ENCODE measurements at regions not wholly inside any gene's neighbourhood (a gene's known extent, or its start where the extent isn't known, plus 50 kb on each side); places are given as distances from the start of the nearest gene placed in this dataset.

DNA sequence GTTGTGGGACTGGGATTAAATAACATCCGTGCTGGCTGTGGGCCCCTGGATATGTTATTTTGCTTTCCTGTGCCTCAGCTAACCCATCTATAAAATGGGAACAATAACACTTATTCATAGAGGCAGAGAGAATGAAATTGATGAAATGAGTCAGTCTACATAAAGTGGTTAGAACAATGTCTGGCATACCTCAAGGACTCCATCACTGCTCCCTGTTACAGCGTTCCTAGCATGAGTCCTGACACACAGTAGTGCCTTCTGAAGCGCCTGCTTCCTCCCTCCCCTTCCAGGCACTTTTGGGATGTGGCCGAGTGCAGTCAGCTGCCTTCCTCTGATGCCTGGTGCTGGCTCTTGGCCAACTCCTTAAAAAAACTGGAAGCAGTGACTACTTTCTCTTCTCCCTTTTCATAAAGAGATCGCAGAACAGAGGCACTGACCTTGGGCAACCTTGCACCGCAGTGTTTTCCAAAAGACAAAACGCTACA, 108.4 kb upstream of the ZMIZ1 start:
- no peak for DNase-seq

DNA sequence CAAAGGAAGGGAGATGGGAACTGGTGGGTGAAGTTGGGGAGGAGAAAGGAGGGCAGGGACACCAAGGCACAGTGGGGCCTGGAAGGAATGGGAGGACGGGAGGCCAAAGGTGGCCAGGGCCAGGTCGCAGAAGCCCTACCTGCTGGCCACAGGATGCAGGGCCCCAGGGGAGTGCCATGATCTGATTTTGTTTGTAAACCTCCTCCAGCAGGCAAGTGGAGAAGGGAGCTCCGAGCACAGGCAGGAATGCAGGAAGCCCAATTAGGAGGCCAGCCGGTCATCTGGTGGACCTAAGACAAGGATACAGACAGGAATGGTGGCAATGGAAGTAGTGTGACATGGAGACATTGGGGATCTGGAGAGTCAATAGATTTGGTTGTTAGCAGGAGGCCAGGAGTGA, 107.0 kb upstream of the ZMIZ1 start:
- DNase-seq, result no peak

DNA sequence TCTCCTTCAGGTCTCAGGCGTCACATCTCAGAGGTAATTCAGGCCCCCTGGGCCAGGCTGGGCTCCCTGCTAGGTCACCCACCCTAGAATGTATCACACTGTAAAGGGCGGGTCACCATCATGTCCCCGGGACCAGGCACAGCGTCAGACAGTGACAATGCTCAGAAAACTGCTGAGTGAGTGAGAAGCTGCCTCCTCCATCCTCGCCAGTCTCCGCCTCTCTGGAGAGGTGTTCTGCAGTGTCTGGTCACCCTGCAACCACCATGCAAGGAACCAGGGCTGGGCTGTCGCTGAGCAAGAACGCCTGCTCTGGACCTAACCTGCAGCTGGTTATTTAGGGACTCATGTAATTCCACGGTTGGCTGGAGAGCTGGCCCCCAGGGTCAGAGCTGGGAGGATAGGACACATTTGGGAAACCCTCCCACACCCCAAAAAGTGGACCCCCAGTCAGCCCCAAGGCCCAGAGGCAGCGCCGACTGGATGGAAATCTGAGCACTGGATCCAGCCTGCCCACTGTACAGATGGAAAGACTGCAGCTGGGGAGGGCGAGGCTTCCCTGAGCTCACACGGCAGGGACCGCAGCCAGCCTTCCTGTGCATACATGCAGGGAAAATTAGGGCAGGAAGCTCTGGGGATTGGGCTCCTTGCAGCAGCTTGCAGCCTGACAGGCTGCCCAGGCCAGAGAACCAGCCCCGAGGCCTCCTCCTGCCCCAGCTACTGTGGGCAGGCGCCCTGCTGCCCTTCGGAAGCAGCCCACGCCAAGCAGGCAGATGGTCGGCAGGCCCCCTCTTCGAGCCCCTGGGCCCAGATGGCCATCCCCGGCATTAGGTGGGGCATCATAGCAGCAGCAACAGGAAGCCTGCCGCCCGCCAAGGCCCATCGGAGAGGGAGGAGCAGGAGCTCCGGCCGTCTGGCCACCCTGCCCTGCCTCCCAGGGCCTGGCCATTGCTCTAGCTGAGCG, 105.4 kb upstream of the ZMIZ1 start:
- no peak for DNase-seq

DNA sequence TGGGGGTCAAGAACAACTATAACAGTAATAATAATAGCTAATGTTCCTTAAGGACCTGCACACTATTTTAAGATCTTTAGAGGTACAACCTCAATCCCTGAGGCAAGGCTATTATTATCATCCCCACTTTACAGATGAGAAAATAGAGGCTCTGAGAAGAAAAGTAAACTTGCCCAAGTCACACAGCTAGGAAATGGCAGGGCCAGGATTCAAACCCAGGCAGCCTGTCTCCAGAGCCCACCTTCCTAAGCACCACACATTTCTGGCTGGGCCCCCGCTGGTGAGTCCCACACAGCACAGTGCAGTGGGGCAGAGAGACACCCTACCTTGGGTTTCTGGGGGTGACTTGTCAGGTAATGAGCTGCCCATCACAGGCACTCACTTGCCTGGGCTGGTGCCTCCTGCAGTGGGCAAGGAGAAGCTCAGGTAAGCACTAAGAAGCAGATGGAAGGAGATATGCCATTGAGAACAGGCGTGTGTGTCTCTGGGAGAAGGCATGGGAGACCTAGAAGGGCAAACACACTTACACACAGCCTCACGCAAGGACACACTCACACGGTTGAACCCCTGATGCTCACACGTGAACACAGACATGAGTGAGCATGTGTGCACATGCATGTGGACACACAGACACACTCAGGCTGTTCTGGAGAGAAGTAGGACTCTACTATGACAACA, 104.4 kb upstream of the ZMIZ1 start:
- DNase-seq, result no peak

DNA sequence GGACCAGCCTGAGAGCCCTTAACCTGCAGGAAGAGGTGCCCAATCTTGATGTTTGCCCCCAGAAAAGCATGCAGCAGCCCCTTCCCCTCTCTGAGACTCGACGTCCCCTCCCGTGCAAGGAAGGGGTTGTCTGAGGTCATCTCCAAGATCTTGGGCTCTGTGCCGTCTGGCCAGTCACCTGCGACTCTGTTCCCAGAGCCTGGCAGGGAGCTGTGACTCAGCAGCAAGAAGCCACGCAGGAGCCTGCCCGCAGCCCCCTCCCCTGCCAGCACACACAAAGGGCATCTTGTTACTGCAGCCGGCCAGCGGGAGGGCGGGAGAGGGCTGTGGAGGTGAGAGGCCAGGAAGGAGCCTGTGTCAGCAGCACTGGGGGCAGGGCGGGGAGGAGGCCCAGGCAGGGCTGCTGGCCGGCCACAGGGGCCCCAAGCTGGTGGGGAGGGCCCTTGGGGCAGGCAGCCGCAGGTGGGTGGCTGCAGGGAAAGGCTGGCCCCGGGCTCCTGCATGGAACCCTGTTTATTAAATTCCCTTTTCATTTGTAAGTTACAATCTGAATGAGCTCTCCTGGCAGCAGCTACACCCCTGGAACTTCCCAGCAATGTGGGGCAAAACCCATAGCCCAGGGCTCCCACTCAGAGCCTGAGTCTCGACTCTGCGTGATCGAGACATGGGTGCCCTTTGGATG, 103.7 kb upstream of the ZMIZ1 start:
- no peak for DNase-seq

DNA sequence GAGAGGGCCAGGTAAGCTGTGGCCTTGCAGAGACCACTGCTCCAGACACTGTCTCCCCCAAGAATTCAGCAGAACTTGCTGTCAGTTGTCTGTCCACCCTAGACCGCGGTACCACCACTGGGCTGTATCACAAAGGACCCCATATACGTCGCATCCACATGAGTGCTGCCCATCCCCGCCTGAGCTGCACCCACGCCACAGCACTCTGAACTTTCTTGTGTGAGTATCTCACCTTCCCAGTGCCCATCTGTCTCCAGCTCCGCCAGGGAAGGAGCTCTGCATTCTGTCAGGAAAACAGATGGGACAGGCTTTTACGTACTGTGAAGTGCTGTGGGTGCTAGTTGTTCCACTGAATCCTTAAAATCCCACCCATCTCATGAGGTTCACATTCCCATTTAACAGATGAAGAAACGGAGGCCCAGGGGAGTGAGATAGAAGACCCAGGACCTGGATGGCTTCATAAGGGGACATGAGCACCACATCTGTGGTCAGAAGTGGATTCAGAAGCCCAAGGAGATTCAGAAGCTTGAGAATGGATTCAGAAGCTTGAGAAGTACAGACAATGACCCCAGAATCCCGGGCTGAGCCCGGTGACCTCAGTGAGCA, 102.5 kb upstream of the ZMIZ1 start:
- DNase-seq, result no peak

DNA sequence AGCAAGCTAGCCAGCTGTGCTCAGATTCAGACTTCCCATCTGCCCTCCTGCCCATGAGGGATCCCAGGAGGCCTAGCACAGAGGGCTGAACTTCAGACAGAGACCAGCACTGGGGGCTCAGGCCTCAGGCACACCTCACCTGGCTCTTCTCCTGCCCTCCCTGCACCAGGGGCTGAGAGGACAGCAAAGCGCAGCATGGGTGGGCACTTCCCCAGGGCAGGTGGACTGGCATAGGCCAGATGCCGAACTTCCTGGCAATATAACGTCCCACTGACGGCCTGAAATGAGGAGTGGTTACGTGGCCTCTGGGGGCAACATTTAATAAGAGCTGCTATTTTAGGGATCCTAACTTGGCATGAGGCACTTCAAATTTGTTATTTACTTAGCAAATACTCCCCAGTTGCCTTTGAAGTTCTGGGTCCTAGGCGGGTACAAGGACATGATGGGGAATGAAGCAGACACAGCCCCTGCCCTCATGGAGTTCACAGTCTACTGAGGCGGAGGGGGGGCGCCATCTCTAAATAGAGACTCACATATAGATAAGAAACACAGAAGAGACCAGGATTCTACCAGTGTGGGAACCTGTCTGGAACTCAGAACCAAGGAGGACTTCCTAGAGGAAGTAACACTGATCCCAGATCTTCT, 101.8 kb upstream of the ZMIZ1 start:
- no peak for DNase-seq

DNA sequence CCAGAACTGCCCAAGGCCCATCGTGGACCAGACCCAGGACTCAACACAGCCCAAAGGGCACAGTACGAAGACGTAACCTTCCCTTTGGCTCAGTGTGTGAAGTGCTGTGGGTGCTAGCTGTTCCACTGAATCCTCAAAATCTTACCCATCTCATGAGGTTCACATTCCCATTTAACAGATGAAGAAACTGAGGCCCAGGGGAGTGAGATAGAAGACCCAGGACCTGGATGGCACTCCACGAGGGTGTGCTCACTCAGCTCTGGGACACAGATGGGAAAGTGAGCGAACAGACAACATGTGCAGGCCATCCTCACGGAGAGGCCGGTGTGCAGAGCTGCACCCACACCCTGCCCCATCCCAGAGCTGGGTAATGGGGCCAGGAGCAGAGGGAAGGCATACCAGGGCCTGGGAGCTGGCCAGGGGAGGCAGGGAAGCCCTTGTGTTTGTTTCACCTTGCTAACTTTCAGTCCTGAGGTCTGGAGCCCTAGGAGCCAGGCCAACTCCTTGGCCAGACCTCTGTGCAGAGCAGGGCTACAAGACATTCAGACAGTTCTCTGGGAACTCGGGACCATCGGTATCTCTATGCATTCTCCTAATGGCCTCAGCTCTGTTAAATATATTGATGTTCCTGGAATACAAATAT, 100.3 kb upstream of the ZMIZ1 start:
- no peak for DNase-seq

DNA sequence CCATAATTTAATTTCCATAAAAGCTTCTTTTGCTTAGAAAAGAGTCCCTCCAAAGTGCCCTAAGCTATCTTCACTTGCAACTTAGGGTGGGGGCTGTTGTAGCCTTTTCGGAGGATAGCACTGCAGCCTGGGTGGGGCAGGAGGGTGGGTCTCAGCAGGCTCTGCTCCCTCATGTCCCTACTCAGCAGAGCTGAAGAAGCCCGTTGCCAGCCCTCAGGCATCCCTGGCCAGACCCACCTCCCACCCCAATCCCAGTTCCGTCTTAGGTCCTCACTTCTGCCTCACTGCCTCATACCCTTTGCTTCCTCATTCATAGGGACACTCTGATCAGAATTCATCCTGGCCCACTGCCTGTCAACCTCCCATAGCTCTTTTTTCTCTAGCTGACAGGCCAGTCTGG, 99.8 kb upstream of the ZMIZ1 start:
- no peak for DNase-seq

DNA sequence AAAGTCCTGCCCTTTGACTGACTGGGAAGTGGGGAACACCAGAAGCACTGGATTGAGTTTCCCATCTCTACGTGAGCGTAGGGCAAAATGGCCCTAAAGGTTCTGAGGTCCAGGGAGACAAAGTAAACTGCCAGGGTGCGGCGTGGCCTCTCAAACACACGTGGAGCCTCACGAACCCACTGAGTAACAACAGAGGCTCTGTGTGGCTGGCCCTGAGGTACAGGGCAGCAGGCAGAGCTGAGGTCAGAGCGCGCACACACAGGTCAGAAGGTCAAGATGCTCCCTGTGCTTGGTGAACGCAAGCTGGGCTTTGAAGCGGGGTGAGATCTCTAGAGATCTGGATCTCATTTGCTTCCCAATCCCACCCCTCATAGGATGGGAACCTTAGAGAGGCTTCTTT, 99.0 kb upstream of the ZMIZ1 start:
- DNase-seq, result no peak

DNA sequence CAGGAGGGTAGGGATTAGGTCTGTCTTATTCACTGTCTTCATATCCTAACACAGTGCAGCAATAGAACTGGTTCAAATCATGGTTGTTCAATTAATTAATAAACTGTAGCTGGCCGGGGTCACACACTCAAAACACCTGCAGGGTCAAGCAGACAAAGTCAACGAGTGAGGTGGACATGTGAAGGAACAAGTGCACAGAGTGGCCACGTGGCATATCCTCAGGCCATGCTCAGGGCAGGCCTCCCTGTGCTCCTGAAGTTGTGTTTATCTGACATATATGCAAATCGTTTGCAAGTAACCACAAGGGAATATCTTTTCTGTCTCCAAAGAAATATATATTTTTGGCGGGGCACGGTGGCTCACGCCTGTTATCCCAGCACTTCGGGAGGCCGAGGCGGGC, 98.5 kb upstream of the ZMIZ1 start:
- no peak for DNase-seq

DNA sequence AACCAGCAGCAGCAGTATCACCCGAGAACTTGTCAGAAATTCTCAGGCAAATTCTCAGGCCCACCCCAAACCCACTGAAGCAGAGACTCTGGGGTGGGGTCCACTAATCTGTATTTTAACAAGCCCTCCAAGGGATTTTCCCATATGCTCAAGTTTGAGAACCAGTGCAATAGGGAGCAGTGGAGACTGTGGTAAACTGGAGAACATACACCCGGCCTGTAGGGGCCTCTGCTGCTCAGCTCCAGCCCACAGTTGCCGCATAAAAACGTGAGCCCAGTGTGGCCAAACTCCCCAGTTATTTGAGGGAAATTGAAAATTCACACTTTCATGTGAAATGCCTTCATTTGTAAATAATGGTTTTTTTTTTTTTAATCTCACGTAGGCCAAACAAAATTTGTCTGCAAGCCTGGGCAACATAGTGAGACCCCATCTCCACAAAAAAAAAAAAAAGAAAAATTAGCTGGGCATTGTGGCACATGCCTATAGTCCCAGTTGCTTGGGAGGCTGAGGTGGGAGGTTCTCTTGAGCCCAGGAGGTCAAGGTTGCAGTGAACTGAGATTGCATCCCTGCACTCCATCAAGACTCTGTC, 97.6 kb upstream of the ZMIZ1 start:
- no peak for DNase-seq

DNA sequence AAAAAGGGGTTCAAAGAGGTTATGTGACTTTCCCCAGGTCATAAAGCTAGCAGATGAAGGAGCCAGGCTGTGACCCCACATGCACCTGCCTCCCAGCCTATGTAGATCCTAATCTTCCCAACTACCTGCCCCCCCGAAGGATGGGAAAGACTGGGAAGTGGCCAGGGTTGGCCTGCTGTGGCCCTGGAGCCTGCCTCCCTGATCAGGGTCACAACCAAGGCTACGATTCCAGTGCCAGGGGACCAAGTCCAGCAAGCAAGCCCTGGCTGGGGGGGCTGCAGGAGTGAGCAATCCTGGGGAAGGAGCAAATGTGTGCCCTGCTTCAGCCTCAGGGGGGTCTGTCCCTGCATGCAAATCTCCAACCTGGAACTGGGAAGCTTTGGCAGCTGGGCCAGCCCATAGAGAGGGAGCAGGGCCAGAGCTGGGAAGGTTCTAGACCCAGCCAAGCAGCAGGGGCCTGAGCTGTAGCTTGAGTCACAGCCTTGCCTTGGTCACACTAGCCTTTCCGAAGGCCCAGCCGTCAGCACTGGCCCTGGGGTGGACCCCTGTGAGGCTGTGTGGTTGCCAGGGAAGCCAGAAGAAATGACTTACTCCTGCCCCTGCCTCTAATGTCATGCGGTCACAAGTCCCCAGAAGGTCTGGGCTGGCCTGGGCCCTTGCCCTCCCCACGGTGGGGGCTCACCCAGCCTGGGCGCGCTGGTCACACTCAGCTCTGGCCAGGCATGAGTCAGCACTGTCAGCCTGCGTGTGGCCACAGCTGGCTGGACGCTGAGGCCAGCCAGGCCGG, 96.4 kb upstream of the ZMIZ1 start:
- DNase-seq, result no peak

DNA sequence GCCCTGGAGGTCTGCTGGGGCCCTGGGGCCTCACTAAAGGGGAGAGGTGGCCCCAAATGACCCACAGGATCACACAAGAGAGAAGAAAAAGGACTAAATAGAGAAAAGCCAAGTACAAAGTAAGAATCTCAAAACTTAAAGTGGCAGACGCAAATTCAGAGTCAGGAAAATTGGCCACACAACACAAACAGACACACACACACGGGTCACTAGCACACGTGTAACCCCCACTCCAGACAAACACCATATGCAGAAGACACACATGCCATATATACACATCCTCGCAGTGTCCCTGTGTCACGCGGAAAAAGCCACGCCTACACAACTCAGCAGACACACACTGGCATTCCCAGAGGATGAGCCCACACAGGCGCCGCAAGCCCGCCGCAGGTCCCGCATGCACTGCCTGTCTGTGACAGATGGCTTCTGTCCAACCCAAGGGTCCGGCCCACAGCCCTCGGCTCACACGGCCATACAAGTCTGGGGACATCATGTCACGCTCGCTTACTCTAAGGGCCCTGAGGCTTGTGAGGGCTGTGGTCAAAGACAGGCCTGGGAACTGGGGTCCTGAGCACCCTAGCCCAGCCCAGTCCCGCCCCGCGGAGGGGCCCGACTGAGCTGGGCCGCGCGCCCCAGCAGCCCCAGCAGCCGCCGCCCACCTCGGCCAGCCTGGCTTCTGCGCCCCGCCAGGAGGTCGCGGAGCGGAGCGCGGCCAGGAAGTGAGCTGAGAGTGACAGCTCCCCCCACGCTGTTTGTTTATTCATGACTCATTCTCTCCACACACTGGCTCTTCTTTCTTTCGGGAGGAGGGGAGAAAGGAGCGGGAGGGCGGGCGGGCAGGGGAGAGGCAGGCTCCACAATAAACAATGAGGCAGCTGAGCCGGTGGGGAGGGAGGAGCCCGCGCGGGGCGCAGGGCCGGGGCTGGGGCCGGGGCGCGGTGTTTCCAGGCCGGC, 95.5 kb upstream of the ZMIZ1 start:
- peak; percentile 76 for DNase-seq

DNA sequence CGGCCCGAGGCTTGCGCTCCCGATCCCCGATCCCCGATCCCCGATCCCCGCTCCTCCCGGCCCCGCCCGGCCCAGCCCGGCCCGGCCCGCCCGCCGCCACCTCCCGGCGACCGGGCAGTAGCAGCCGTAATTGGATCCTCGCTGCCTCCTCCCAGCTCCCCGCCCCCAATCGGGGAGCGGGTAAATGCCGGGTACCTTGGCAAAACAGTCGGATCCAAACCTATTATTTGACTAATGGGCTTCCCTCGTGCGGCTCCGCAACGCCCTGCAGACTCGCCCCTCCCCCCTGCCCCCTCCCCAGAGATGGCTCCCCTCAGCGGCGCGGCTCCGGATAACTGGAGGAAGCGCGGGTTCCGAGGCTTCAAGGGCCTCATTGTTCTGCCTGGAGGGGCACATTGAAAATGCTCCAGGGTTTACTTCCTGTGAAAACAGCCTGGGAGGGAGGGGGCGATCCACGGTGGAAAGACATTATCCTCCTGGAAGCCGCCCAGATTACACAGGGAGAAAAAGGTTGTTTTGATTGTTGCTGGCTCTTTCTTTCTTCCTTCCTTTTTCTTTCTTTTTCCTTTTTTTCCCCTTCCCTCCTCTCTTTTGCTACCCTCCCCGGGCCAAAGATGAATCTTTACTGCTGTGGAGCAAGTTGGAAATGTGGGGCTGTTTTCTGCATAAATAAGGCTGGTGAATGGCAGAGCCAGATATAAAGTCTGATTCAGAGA, 94.7 kb upstream of the ZMIZ1 start:
- DNase-seq, result peak; percentile 51

DNA sequence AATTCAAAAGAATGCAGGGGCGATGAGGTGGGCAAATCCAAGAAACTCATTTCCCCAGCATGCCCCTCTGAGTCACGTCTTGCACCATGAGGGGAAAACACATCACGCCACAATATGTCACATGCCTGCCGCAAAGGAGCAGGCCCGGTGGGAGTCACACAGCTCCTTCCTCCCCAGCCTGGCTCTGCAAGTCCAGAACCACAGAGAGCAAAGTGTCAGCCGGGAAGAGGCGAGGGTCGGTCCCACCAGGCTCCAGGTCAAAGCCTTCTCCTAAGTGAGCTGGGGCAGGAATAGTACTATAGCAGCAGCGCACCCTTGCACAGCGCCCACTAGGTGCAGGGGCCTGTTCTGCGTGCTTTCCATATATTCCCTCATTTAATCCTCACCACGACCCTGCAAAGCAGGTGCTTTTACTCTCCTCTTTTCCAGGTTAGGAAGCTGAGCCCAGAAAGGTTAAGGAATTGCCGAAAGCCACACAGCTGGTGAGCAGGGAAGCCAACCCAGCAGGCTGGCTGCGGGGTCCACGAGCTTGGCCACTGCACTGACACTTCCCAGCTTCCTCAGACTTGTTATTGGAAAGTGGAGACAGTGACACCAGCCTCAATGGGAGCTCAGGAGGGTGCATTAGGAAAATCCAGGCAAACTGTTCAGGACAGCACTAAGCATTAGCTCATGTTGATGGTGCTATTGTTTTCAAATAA, 94.0 kb upstream of the ZMIZ1 start:
- peak; percentile 78 for DNase-seq

DNA sequence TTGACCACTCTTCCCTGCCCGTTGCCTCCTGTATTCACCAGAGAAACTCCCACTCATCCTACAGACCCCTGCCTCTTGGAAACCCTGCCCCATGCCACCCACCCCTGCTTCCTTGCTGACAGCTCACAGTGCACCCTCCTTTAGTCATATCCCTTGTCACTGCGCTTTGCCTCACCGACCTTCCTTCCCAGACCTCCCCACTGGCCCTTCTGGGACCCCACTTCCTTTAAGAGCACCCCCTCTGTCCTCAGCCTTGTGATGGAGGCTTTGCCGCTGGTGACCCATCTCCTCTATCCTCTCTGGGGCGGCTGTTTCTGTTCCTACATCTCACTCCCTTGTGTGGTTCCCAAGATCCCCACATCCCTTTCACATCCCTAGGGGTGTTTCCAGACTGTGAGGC, 92.8 kb upstream of the ZMIZ1 start:
- DNase-seq, result no peak
